Suprapubic skin (tissue), 4 donors: ENCODE measurements at regions not wholly inside any gene's neighbourhood (a gene's known extent, or its start where the extent isn't known, plus 50 kb on each side); places are given as distances from the start of the nearest gene placed in this dataset.

Experiments used
- CTCF ChIP-seq, 2 donors: fragments of 200-600 bp in 1 of 2; fragments of 450-650 bp in 1 of 2; sonication (generic) in 1 of 2; IDR thresholded peaks; one replicate each; pipeline ENCODE4 v1.5.1; 2016 to 2019; ENCODE audit warnings: antibody characterized with exemption in 2 of 2, mild to moderate bottlenecking in 1 of 2, moderate library complexity in 1 of 2
- EP300 ChIP-seq: sonication (generic); formaldehyde crosslinking; IDR thresholded peaks from one replicate; pipeline ENCODE4 v1.6.1; 2017; ENCODE audit warnings: antibody characterized with exemption
- POLR2A ChIP-seq, 2 donors: fragments of 450-650 bp; IDR thresholded peaks; one replicate each; pipeline ENCODE4 v1.6.1; 2017; ENCODE audit warnings: antibody characterized with exemption in 2 of 2, mild to moderate bottlenecking in 2 of 2, moderate library complexity in 2 of 2
- POLR2AphosphoS5 ChIP-seq, 3 donors: sonication (generic); formaldehyde crosslinking; IDR thresholded peaks; one replicate each; pipeline ENCODE4 v1.6.1; 2017; ENCODE audit warnings: antibody characterized with exemption in 3 of 3

- TF ChIP-seq CTCF (IDR thresholded peaks at IDR 0.05) (no peak), POLR2AphosphoS5 (IDR thresholded peaks at IDR 0.05) (no peak), POLR2A (IDR thresholded peaks at IDR 0.05) (no peak), EP300 (no peak)
Measured at GRCh38 chr1:219322766-219323165, 149.1 kb downstream of the LYPLAL1 start.
